GM19372 (cell line): ENCODE measurements at regions not wholly inside any gene's neighbourhood (a gene's known extent, or its start where the extent isn't known, plus 50 kb on each side); places are given as distances from the start of the nearest gene placed in this dataset.

Source experiments
- ATAC-seq: cut with Tn5 transposase; IDR thresholded peaks from one replicate; pipeline ENCODE4 v1.9.1; 2021; ENCODE audit warnings: mild to moderate bottlenecking, low read depth, moderate library complexity; ENCODE audit not compliant: unreplicated experiment

- ATAC-seq, result no peak
Measured at GRCh38 chrX:45900766-45901615, 644.2 kb downstream of the ZNF674 start.

DNA sequence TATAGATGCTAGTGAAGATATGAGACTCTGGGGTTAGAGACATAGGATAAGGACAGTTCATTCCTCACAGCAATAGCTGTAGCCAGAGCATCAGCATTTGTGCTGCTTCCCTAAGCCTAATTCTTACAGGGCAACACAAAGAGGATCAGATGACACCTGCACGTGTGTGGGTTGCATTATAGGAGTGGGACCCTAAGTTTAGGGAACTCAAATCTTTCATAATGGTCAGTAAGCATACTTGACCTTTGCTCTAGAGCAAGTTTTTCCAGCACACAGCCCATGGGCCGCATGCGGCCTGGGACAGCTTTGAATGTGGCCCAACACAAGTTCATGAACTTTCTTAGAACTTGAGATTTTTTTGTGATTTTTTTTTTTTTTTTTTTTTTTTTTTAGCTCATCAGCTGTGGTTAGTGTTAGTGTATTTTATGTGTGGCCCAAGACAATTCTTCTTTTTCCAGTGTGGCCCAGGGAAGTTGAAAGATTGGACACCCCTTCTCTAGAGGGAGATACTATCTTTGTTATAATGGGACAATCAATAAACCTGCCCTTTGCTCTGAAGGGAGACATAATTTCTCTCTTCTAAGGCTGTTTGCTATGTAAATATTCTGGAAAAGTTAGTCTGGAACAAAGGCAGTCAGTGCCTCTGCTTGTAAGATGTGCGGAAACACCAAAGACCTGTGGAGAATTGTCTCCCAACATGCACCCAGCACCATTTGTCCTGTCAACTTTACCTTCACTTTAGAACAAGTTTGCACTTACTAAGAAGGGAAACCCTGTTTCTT is 650.2 kb downstream of the ZNF674 start:
- ATAC-seq, result no peak

DNA sequence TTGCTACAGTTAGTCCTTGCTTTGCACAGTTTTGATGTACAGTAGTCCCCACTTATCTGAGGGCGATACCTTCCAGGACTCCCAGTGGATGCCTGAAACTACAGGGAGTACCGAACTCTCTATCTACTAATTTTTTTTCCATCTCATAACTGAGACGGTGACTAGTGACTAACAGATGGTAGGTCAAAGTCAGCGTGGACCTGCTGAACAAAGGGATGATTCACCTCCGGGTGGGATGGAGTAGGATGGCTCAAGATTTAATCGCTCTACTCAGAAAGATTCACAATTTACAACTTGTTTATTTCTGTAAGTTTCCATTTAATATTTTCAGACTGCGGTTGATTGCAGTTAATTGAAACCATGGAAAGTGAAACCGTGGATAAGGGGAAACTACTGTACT is 655.8 kb downstream of the ZNF674 start:
- ATAC-seq, result no peak

DNA sequence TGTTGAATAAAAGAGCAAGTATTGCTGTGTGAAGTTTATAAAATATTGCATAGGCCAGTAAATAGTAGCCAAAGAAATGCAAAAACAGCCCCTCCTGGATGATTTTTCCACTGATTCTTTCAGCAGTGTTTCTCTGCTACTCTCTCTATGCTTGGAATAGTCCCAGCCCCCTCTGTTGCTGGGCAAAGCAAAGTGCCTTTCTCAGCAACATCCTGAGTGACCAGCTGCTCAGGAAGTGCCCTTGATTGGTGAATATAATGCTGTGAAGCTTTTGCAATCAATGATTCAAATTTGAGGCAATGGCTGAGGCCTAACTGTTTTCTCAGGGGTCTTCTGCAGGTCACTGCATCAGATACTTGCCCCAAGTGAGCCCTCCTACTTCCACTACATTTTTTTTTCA is 656.7 kb downstream of the ZNF674 start:
- ATAC-seq, result no peak

GRCh38 chrX:45885931-45886330 is 659.3 kb downstream of the ZNF674 start:
- no peak for ATAC-seq

DNA sequence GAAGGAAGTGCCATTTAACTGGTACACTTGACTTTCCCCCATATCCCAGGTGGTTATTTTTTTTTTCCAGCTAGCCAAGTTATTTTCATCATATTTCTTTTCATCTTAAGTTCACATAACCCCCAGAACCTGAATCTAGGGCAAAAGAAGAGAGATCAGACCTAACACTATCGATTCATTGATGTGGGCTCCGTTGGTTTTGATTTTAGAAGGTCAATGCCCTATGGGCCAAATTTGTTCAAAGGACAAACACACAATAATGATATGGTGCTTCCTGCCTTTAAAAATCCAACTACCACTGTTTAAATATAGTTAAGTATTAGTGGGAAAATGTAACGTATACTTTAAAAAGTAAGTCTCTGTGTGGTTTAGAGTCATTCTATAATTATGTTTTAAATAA is 665.7 kb downstream of the ZNF674 start:
- no peak for ATAC-seq

GRCh38 chrX:45876206-45876605 is 669.0 kb downstream of the ZNF674 start:
- ATAC-seq, result no peak

- ATAC-seq, result no peak
Measured at GRCh38 chrX:45873781-45874180, 671.4 kb downstream of the ZNF674 start.

- no peak for ATAC-seq
Measured at GRCh38 chrX:45872480-45872879, 671.8 kb upstream of the DIPK2B start.

- no peak for ATAC-seq
Measured at GRCh38 chrX:45868425-45868824, 667.7 kb upstream of the DIPK2B start.

- no peak for ATAC-seq
Measured at GRCh38 chrX:45862801-45863200, 662.1 kb upstream of the DIPK2B start.

- no peak for ATAC-seq
Measured at GRCh38 chrX:45860450-45860849, 659.8 kb upstream of the DIPK2B start.

DNA sequence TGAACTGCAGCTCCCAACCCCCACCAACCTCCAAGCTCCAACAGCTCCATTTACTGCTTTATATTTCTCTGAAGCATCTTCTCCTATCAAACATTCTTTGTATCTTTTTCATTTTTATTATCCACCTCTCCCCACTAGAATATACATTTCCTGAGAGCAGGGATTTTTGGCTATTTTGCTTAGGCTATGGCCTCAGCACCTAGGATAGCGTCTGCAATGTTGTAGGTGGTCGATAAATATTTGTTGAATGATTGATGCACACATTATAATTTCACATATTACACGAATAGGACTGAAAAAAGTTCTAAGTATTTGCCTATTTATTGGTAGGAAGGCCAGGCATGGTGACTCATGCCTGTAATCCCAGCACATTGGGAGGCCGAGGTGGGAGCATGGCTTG is 658.7 kb upstream of the DIPK2B start:
- no peak for ATAC-seq

GRCh38 chrX:45852884-45853283 is 652.2 kb upstream of the DIPK2B start:
- ATAC-seq, result no peak

GRCh38 chrX:45851434-45851991 is 650.8 kb upstream of the DIPK2B start:
- ATAC-seq, result no peak

GRCh38 chrX:45850775-45851433 is 650.2 kb upstream of the DIPK2B start:
- ATAC-seq, result no peak

DNA sequence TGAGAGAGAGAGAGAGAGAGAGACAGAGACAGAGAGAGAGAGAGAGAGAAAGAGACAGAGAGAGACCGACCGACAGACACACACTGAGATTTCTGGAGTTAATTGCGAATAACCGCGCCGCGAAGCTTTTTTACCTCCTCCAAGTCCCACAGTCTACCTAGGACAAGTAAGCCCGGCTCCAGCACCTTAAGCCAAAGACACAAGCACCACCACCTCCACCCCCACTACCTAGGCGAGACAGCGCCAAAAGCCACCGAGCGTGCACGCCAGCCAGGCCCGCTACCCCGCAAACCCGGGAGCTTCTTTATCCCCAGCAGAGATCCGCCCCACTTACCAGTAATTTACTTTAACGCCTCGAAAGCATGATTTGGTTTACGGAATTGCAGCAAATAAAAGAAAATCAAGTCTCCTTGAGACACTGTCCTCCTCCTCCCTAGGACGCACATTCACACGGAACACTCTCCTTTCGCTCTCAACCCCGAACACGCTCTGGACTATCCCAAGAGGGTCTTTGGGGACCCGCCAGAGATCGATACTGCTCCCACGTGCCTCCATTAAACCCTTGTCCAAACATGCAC is 649.6 kb upstream of the DIPK2B start:
- ATAC-seq, result no peak

DNA sequence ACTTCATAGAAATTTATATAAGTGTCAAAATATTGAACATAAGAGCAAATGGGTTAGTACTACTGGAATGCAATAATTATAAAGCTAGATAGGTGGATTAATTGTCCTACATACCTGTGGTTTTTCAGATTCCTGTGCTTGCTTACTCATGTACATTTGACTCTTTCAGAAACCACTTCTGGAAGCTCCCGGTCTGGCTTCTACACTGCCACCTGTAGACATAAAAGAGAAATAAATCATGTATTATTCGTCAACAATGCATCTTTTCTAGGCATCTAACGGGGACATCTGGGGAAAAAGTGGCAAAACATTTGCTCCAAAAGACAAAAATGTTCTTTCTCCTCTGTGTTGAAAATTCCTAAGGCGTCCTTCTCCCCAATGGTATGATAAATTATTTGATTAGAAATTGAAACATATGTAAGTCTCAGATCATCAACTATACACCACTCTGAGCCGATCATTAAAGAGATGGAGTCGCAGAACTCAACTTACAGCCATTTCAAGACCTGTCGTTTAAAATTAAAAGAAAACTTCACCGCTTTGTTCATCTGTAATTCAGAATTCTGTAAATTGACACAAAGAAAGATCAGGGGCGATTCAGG is 648.7 kb upstream of the DIPK2B start:
- no peak for ATAC-seq

- ATAC-seq, result no peak
Measured at GRCh38 chrX:45847961-45848360, 647.3 kb upstream of the DIPK2B start.

DNA sequence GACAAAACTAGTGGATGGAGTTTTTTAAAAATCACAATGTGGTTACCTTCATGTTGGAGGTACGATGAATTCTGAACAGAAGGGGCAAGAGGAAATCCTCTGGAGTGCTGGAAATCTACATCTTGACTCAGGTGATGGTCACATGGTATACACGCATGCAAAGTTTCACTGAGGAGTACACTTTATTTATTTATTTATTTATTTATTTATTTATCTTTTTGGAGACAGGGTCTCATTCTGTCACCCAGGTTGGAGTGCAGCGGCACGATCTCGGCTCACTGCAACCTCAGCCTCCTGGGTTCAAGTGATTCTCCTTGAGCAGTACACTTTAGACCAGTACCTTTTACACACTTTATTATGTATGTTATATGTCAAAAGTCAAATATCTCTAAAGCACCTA is 645.7 kb upstream of the DIPK2B start:
- no peak for ATAC-seq
